Fibroblast of pulmonary artery (primary cell): ENCODE measurements at regions not wholly inside any gene's neighbourhood (a gene's known extent, or its start where the extent isn't known, plus 50 kb on each side); places are given as distances from the start of the nearest gene placed in this dataset.

Experiments used
- DNase-seq: peaks from one replicate; pipeline ENCODE4 v3.0.0-alpha.2; 2010; ENCODE audit warnings: low read depth
- H3K4me3 ChIP-seq: replicated peaks from 2 replicates; pipeline ENCODE4 v1.5.1; 2011; ENCODE audit warnings: low read depth, mild to moderate bottlenecking, control low read depth, low read length, moderate library complexity
- TF ChIP-seq, protein P1 (sequence below): IDR thresholded peaks from 2 replicates; pipeline ENCODE4 v1.5.1; 2011; ENCODE audit warnings: mild to moderate bottlenecking, control low read depth, low read length, inconsistent platforms; ENCODE audit errors: missing control alignments

DNA sequence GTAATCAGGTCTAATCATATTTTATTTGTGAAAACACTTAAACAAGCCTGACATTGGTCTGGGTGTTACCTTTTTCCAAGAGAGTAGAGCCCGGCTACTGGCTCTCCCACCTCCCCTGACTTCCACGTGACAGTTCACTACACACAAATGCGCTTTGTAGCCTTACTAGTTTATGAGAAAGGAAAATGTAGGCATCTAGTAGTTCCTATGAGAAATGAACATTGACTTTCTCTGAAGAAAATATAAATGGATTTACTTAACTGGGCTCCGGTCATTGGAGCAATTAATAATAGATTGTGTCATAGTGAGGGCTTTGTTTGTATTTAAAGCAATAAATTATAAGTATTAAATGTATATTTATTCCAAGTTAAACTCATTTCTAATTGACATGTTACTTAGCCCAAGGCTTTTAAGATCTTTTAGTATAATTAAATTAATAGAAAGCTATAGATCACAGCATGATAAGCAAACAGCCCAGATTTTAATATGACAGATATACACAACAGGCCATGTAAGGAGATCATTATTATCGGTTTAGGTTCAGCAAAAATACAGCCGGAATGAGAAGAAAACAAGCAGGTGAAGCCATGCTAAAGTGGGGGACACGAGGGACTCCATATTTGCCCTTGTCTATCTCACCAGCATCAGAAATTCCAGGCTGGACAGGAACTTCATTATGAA, 756.5 kb upstream of the ADAMTS16 start:
- TF ChIP-seq, protein P1, sequence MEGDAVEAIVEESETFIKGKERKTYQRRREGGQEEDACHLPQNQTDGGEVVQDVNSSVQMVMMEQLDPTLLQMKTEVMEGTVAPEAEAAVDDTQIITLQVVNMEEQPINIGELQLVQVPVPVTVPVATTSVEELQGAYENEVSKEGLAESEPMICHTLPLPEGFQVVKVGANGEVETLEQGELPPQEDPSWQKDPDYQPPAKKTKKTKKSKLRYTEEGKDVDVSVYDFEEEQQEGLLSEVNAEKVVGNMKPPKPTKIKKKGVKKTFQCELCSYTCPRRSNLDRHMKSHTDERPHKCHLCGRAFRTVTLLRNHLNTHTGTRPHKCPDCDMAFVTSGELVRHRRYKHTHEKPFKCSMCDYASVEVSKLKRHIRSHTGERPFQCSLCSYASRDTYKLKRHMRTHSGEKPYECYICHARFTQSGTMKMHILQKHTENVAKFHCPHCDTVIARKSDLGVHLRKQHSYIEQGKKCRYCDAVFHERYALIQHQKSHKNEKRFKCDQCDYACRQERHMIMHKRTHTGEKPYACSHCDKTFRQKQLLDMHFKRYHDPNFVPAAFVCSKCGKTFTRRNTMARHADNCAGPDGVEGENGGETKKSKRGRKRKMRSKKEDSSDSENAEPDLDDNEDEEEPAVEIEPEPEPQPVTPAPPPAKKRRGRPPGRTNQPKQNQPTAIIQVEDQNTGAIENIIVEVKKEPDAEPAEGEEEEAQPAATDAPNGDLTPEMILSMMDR = no peak
- H3K4me3 ChIP-seq = no peak overlapping the region
- no peak for DNase-seq

DNA sequence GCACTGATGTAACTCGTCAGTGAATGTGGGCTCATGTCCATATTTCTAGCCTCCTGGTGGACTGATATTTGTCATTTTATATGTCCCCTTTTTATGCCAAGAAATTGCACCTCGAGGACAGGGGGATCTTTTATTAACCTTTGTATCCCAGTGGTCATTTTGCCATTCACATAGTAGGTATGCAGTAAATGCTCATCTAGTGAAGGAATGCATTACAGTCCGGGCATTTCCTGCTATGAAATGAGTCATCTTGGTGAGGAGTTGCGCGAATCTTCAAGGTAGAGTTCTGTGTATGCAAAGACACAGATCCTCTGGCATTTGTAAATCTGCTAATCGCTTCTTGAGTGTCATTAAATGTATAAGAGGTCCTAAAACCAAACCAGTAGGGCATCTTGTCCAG, 755.5 kb upstream of the ADAMTS16 start:
- no peak overlapping the region for H3K4me3 ChIP-seq
- TF ChIP-seq, protein P1 = no peak
- no peak for DNase-seq

DNA sequence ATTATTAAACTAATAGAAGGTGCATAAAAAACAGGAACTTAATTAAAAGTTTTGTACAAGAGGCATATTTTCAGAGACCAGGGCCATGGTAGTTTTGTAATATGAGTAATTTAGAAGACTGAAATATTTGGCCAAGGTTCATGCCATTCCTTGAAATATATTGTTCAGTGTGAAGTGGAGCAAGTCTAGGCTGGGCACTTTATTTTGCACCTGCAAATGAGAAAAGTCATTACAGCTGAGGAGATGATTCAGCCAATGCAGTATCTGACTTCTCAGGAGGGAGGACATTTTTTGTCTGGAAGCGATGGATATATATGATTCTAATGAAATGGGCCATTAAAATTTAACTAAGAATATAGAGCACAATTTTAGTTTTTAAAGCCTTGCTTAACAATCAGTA, 754.0 kb upstream of the ADAMTS16 start:
- TF ChIP-seq, protein P1 = no peak
- no peak overlapping the region for H3K4me3 ChIP-seq
- DNase-seq = no peak

DNA sequence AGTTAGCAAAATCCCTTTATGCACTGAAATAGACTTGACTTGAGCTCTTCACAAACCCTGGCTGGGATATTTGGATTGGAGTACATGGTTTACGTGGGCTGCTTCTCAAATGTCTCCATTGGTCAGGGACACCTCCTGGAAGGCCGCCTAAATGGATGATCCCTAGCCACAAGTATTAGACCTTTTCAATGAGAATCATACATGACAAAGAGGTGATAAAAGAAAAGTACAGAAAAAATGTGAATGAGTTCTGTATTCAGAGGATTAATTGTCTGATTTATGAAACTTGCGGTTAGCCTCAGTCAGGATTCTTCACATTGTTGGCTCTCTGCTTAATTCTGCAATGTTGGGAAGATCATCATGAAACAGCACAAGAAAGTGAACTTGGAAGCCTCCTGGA, 752.8 kb upstream of the ADAMTS16 start:
- TF ChIP-seq, protein P1 = no peak
- DNase-seq = no peak
- H3K4me3 ChIP-seq = no peak overlapping the region

DNA sequence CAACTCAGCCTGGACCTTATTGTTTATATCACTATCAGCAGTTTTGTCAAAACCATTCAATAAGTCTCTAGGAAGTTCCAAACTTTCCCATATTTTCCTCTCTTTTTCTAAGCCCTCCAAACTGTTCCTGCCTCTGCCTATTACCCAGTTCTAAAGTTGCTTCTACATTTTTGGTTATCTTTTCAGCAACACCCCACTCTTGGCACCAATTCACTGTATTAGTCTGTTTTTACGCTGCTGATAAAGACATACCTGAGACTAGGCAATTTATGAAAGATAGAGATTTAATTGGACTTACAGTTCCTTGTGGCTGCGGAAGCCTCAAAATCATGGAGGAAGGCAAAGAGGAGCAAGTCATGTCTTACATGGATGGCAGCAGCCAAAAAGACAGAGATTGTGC, 744.4 kb upstream of the ADAMTS16 start:
- H3K4me3 ChIP-seq = no peak overlapping the region
- TF ChIP-seq, protein P1 = no peak
- no peak for DNase-seq

DNA sequence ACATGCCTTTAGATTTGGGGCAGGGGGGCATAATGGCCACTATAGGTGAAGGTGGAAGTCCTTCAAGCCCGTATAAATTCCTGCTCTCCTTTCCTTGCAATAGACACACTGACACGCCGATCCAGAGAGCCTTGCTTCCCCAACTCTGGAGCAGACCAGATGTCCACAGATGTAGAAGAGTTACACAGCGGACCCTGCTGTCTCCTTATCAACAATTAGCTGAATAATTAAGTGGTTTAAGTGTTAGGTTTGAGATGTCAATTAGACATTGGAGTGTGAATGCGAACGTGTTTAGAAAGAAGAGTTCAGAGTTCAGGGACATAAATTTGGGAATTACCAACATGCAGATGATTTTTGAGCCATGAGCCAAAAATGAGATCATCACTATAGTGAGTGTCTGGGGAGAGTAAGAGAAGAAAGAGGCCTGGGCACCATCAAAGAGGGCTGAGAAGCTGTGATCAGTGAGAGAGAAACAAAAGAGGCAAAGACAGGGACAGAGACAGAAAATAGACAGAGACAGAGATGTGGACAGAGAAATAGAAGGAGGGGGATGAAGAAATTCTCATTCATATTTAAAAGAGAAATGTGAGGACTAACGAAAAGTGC, 734.4 kb upstream of the ADAMTS16 start:
- TF ChIP-seq, protein P1 = no peak
- no peak overlapping the region for H3K4me3 ChIP-seq
- no peak for DNase-seq

DNA sequence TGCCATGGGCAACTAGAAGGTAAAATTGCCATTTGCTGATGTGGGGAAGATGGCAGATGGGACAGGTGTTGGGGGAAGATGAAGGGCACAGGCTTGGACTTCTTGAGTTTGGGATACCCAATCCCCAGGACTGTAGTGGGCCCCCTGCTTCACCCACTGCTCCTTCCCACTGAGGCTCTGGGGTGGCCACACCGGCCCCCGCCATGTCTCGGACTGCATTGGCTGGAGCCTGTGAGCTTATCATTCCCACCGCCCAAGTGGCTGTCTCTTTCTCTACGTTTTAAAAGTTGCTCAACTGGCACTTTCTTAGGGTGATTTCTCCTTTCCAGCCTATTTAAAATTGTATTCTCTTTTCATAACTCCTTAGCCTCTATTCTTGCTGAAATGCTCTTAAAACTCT, 730.0 kb upstream of the ADAMTS16 start:
- no peak for DNase-seq
- H3K4me3 ChIP-seq = no peak overlapping the region
- TF ChIP-seq, protein P1 = no peak
